GM12878 (cell line): ENCODE measurements at regions not wholly inside any gene's neighbourhood (a gene's known extent, or its start where the extent isn't known, plus 50 kb on each side); places are given as distances from the start of the nearest gene placed in this dataset.

ENCODE experiments used
- ATAC-seq: fragments of 200-7000 bp; cut with Tn5 transposase; 3 replicates; pipeline ENCODE4 v1.9.1; 2020; ENCODE audit warnings: mild to moderate bottlenecking, moderate library complexity
- BruUV-seq: library from RNA; stranded (reverse); fragments of 400-500 nt; replicated peaks from 2 replicates; lab custom pipeline; 2021; lab: Mats Ljungman, UMichigan
- CTCF ChIA-PET: fragments of 300-600 bp; sonication (Branson Sonifier 250); formaldehyde crosslinking; extraction: SDS; loops from one replicate; lab custom pipeline; 2021; ENCODE audit warnings: inconsistent platforms; lab: Yijun Ruan, JAX
- POLR2A ChIA-PET: fragments of 350-600 bp; formaldehyde crosslinking; extraction: SDS; loops from one replicate; lab custom pipeline; 2021; ENCODE audit warnings: inconsistent platforms; lab: Charles Lee
- RAD21 ChIA-PET: fragments of 300-600 bp; sonication (Branson Sonifier 250); formaldehyde crosslinking; loops from one replicate; lab custom pipeline; 2023; ENCODE audit warnings: antibody characterized with exemption; ENCODE audit not compliant: unreplicated experiment; lab: Charles Lee
- SMC1A ChIA-PET: fragments of 300-600 bp; sonication (Branson Sonifier 250); formaldehyde crosslinking; loops from one replicate; lab custom pipeline; 2023; ENCODE audit not compliant: unreplicated experiment, uncharacterized antibody; lab: Charles Lee
- DNase-seq: peaks from one replicate; pipeline ENCODE4 v3.0.0-alpha.2; 2011; ENCODE audit warnings: low read depth, low spot score
- FAIRE-seq: peaks from 3 replicates; lab custom pipeline; 2011; peaks lifted over from hg19 to GRCh38; lab: Jason Lieb, UNC
- H2AFZ ChIP-seq: 2 replicates; pipeline ENCODE4 v1.6.0; 2011; ENCODE audit warnings: low read depth, low read length, control low read depth; ENCODE audit not compliant: control insufficient read depth
- H3K27ac ChIP-seq: 2 replicates; pipeline ENCODE4 v1.5.1; 2011; ENCODE audit warnings: control low read depth; ENCODE audit not compliant: control insufficient read depth, insufficient read depth
- H3K27me3 ChIP-seq, 2 experiments: replicated peaks in 1 of 2; 2 replicates each; pipeline versions ENCODE4 v1.6.0 to v1.6.1; 2011; ENCODE audit warnings: low read length in 1 of 2; ENCODE audit not compliant: control insufficient read depth in 2 of 2, insufficient read depth in 2 of 2
- H3K36me3 ChIP-seq, 2 experiments: 2 replicates each; pipeline ENCODE4 v1.5.1; 2011; ENCODE audit warnings: low read length in 1 of 2; ENCODE audit not compliant: control insufficient read depth in 2 of 2, insufficient read depth in 2 of 2
- H3K4me1 ChIP-seq: 2 replicates; pipeline ENCODE4 v1.6.1; 2011; ENCODE audit warnings: mild to moderate bottlenecking, low read length, moderate library complexity, mixed read lengths; ENCODE audit not compliant: control insufficient read depth, insufficient read depth
- H3K4me2 ChIP-seq: 2 replicates; pipeline ENCODE4 v1.6.0; 2011; ENCODE audit warnings: control low read depth; ENCODE audit not compliant: control insufficient read depth, insufficient read depth
- H3K4me3 ChIP-seq: fragments of 200-600 bp; sonication (generic); 2 replicates; pipeline ENCODE4 v1.5.1; 2016
- H3K79me2 ChIP-seq: 2 replicates; pipeline ENCODE4 v1.6.0; 2011; ENCODE audit warnings: low read length; ENCODE audit not compliant: control insufficient read depth, insufficient read depth
- H3K9ac ChIP-seq: 2 replicates; pipeline ENCODE4 v1.8.0; 2011; ENCODE audit warnings: low read length, control low read depth, mixed read lengths; ENCODE audit not compliant: control insufficient read depth, insufficient read depth
- H3K9me3 ChIP-seq: replicated peaks from 3 replicates; pipeline ENCODE4 v1.5.1; 2011; ENCODE audit warnings: mild to moderate bottlenecking, low read length; ENCODE audit not compliant: control insufficient read depth, insufficient read depth
- H4K20me1 ChIP-seq: 2 replicates; pipeline ENCODE4 v1.6.0; 2011; ENCODE audit not compliant: control insufficient read depth, insufficient read depth
- BHLHE40 ChIP-seq, 2 experiments: fragments of 450-650 bp in 1 of 2; IDR thresholded peaks; 2 replicates each; pipeline ENCODE4 v1.6.1; 2011 to 2017; ENCODE audit warnings: low read depth in 2 of 2, borderline replicate concordance in 1 of 2, improper control_type of control experiment in 1 of 2, low read length in 1 of 2, mild to moderate bottlenecking in 1 of 2
- EED ChIP-seq: sonication (generic); IDR thresholded peaks from 2 replicates; pipeline ENCODE4 v1.6.1; 2016; ENCODE audit warnings: antibody characterized with exemption, low read depth
- SIX5 ChIP-seq: IDR thresholded peaks from 2 replicates; pipeline ENCODE4 v1.6.1; 2011; ENCODE audit warnings: mild to moderate bottlenecking, low read depth, low read length, moderate library complexity; ENCODE audit not compliant: severe bottlenecking
- SREBF2 ChIP-seq: IDR thresholded peaks from 2 replicates; pipeline ENCODE4 v1.6.1; 2012; ENCODE audit warnings: mild to moderate bottlenecking, low read length
- ZNF24 ChIP-seq: fragments of 450-650 bp; IDR thresholded peaks from 2 replicates; pipeline ENCODE4 v1.6.1; 2017; ENCODE audit warnings: antibody characterized with exemption, mild to moderate bottlenecking
- WGBS: methylation state at CpG from one replicate; pipeline ENCODE4 v1.1.6; 2016; ENCODE audit warnings: low lambda C conversion rate; ENCODE audit not compliant: insufficient replicate concordance, insufficient coverage; ENCODE audit errors: missing lambda C conversion rate; 5-methylcytosine and 5-hydroxymethylcytosine counted together
- in situ Hi-C: fragments of 300-500 bp; cut with MboI; formaldehyde crosslinking; loops from 9 replicates; pipeline ENCODE4 v1.14.3; 2018; ENCODE audit warnings: mixed read lengths
- intact Hi-C: fragments of 100-400 bp; cut with micrococcal nuclease; formaldehyde crosslinking; loops from one replicate; pipeline ENCODE4 v1.14.2; 2022; ENCODE audit not compliant: unreplicated experiment
- TF ChIP-seq, protein P1 (sequence below): fragments of 450-650 bp; IDR thresholded peaks from 2 replicates; pipeline ENCODE4 v1.6.1; 2017; ENCODE audit warnings: mild to moderate bottlenecking, moderate library complexity

GRCh38 chr17:63306855-63307254 lies 139.3 kb downstream of the CYB561 start:
- no peaks in the 10 kb centered on the region for H3K9me3 ChIP-seq
- ChIA-PET POLR2A (interaction anchor here (0.6 kb wide), 1 partner anchor 28 kb away, joined by 7 read pairs; no protein-coding TSS in a partner anchor), SMC1A (interaction anchor here (0.7 kb wide), 1 partner anchor 190 kb away, joined by 3 read pairs; no protein-coding TSS in a partner anchor), RAD21 (interaction anchor here (1.1 kb wide), 1 partner anchor 100 kb away, joined by 3 read pairs; no protein-coding TSS in a partner anchor)
- H3K79me2 ChIP-seq = no peaks in the 10 kb centered on the region
- no peaks in the 10 kb centered on the region for H3K27me3 ChIP-seq
- H3K4me1 ChIP-seq = no peaks in the 10 kb centered on the region
- DNase-seq (no peak), ATAC-seq (no peak), FAIRE-seq (no peak)
- no peak overlapping the region for H3K4me2 ChIP-seq
- in situ Hi-C loops (no loop called here), intact Hi-C loops (no loop called here)
- H3K4me3 ChIP-seq = no peak overlapping the region
- no TSS peak for BruUV-seq
- no peak overlapping the region for H2AFZ ChIP-seq
- H3K36me3 ChIP-seq = no peaks in the 10 kb centered on the region
- whole genome bisulfite sequencing = 90% methylated on average over 3 of the region's 3 CpGs
- H3K9ac ChIP-seq = no peak overlapping the region
- no peaks in the 10 kb centered on the region for H4K20me1 ChIP-seq
- H3K27ac ChIP-seq = no peak overlapping the region
- TF ChIP-seq EED (no peak), BHLHE40 (IDR thresholded peaks at IDR 0.05; ENCODE audit: borderline replicate concordance in 1 of 2, low read depth in 2 of 2, low read length in 1 of 2) (no peak), SREBF2 (no peak), ZNF24 (no peak), SIX5 (no peak)
- TF ChIP-seq, protein P1, sequence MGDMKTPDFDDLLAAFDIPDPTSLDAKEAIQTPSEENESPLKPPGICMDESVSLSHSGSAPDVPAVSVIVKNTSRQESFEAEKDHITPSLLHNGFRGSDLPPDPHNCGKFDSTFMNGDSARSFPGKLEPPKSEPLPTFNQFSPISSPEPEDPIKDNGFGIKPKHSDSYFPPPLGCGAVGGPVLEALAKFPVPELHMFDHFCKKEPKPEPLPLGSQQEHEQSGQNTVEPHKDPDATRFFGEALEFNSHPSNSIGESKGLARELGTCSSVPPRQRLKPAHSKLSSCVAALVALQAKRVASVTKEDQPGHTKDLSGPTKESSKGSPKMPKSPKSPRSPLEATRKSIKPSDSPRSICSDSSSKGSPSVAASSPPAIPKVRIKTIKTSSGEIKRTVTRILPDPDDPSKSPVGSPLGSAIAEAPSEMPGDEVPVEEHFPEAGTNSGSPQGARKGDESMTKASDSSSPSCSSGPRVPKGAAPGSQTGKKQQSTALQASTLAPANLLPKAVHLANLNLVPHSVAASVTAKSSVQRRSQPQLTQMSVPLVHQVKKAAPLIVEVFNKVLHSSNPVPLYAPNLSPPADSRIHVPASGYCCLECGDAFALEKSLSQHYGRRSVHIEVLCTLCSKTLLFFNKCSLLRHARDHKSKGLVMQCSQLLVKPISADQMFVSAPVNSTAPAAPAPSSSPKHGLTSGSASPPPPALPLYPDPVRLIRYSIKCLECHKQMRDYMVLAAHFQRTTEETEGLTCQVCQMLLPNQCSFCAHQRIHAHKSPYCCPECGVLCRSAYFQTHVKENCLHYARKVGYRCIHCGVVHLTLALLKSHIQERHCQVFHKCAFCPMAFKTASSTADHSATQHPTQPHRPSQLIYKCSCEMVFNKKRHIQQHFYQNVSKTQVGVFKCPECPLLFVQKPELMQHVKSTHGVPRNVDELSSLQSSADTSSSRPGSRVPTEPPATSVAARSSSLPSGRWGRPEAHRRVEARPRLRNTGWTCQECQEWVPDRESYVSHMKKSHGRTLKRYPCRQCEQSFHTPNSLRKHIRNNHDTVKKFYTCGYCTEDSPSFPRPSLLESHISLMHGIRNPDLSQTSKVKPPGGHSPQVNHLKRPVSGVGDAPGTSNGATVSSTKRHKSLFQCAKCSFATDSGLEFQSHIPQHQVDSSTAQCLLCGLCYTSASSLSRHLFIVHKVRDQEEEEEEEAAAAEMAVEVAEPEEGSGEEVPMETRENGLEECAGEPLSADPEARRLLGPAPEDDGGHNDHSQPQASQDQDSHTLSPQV = no peak
- TF ChIP-seq, all 136 proteins: peak for 0
- CTCF ChIA-PET = no interaction called here
